GM10248 (cell line): ENCODE measurements at regions not wholly inside any gene's neighbourhood (a gene's known extent, or its start where the extent isn't known, plus 50 kb on each side); places are given as distances from the start of the nearest gene placed in this dataset.

Experiments used
- CTCF ChIA-PET: fragments of 300-600 bp; sonication (Branson Sonifier 250); formaldehyde crosslinking; extraction: SDS; loops from one replicate; lab custom pipeline; 2021; ENCODE audit warnings: antibody characterized with exemption; lab: Yijun Ruan, JAX
- POLR2A ChIA-PET: fragments of 350-650 bp; sonication (Branson Sonifier 250); formaldehyde crosslinking; extraction: SDS; loops from one replicate; lab custom pipeline; 2020; ENCODE audit warnings: antibody characterized with exemption; lab: Yijun Ruan, JAX
- DNase-seq: peaks from one replicate; pipeline ENCODE4 v3.0.0; 2012; ENCODE audit errors: extremely low spot score
- CTCF ChIP-seq: IDR thresholded peaks from 2 replicates; pipeline ENCODE4 v1.5.1; 2012; ENCODE audit warnings: mild to moderate bottlenecking, low read depth; ENCODE audit errors: extremely low read depth, missing control alignments, control extremely low read depth

GRCh38 chr4:59258002-59258401 lies 1942.1 kb upstream of the ADGRL3 start:
- CTCF ChIA-PET, result interaction anchor here (1.7 kb wide), 1 partner anchor 10 kb away, joined by 7 read pairs; no protein-coding TSS in a partner anchor
- POLR2A ChIA-PET, result no interaction called here

GRCh38 chr4:59307609-59308008 lies 1892.5 kb upstream of the ADGRL3 start:
- TF ChIP-seq CTCF, result no peak
- no peak for DNase-seq
- POLR2A ChIA-PET, result no interaction called here
- CTCF ChIA-PET, result no interaction called here

More at GRCh38 chr4:59258002-59258401, 1942.1 kb upstream of the ADGRL3 start:
- TF ChIP-seq CTCF, result no peak
- no peak for DNase-seq

- POLR2A ChIA-PET, result no interaction called here
- CTCF ChIA-PET, result no interaction called here
- TF ChIP-seq CTCF, result no peak
- no peak for DNase-seq
Observed at GRCh38 chr4:59314637-59315036, 1885.5 kb upstream of the ADGRL3 start.

- no peak for DNase-seq
- POLR2A ChIA-PET, result no interaction called here
- CTCF ChIA-PET, result no interaction called here
- TF ChIP-seq CTCF, result no peak
Observed at GRCh38 chr4:59339631-59340030, 1860.5 kb upstream of the ADGRL3 start.

- ChIA-PET CTCF (no interaction called here), POLR2A (no interaction called here)
- DNase-seq, result no peak
- no peak for TF ChIP-seq CTCF
Observed at GRCh38 chr4:59341506-59341905, 1858.6 kb upstream of the ADGRL3 start.

GRCh38 chr4:59348949-59349348 lies 1851.2 kb upstream of the ADGRL3 start:
- CTCF ChIA-PET, result no interaction called here
- DNase-seq, result no peak
- no peak for TF ChIP-seq CTCF
- POLR2A ChIA-PET, result no interaction called here

GRCh38 chr4:59369229-59369628 lies 1830.9 kb upstream of the ADGRL3 start:
- no peak for TF ChIP-seq CTCF
- ChIA-PET CTCF (interaction anchor here (1.0 to 1.6 kb wide), 2 partner anchors 9 to 116 kb away, joined by 3 read pairs; no protein-coding TSS in a partner anchor), POLR2A (no interaction called here)
- no peak for DNase-seq
